Neural progenitor cell (in vitro differentiated cells): ENCODE measurements at regions not wholly inside any gene's neighbourhood (a gene's known extent, or its start where the extent isn't known, plus 50 kb on each side); places are given as distances from the start of the nearest gene placed in this dataset.

Source experiments
- EZH2 ChIP-seq: fragments of 200-600 bp; sonication (generic); IDR thresholded peaks from 2 replicates; pipeline ENCODE4 v1.6.1; 2017; ENCODE audit warnings: antibody characterized with exemption, mild to moderate bottlenecking, moderate library complexity
- TF ChIP-seq, protein P1 (sequence below): fragments of 200-600 bp; sonication (generic); IDR thresholded peaks from 2 replicates; pipeline ENCODE4 v1.5.1; 2017; ENCODE audit warnings: antibody characterized with exemption, mild to moderate bottlenecking

DNA sequence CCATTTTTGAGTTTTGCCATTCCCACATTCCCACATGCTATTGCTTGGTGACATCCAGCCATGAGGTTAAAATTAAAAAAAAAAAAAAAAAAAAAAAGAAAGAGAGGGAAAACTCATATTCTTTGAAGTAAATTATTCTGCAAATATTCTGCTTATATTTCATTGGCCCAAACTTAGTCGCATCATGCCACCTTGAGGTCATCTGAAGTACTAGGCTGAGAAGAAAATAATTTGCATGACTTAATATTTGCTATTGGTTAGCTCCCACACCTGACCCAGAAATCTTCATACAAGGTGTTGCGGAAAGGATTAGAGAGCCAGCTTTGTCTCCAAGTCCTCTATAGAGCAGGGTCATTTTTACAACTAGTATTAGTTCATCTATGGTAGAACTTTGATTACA lies 2206.0 kb downstream of the MRPL39 start:
- TF ChIP-seq, protein P1, sequence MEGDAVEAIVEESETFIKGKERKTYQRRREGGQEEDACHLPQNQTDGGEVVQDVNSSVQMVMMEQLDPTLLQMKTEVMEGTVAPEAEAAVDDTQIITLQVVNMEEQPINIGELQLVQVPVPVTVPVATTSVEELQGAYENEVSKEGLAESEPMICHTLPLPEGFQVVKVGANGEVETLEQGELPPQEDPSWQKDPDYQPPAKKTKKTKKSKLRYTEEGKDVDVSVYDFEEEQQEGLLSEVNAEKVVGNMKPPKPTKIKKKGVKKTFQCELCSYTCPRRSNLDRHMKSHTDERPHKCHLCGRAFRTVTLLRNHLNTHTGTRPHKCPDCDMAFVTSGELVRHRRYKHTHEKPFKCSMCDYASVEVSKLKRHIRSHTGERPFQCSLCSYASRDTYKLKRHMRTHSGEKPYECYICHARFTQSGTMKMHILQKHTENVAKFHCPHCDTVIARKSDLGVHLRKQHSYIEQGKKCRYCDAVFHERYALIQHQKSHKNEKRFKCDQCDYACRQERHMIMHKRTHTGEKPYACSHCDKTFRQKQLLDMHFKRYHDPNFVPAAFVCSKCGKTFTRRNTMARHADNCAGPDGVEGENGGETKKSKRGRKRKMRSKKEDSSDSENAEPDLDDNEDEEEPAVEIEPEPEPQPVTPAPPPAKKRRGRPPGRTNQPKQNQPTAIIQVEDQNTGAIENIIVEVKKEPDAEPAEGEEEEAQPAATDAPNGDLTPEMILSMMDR = peak; percentile 54
- no peak for TF ChIP-seq EZH2
